Sigmoid colon (tissue), 4 donors: ENCODE measurements at regions not wholly inside any gene's neighbourhood (a gene's known extent, or its start where the extent isn't known, plus 50 kb on each side); places are given as distances from the start of the nearest gene placed in this dataset.
"Not testable (repeated sequence)": the region's sequence is repeated elsewhere in the genome, so short reads cannot be mapped to it uniquely, and the experiment has no call there.

ENCODE experiments used
- EP300 ChIP-seq, 4 donors: sonication (generic); formaldehyde crosslinking; IDR thresholded peaks; one replicate each; pipeline ENCODE4 v1.6.1; 2017; ENCODE audit warnings: antibody characterized with exemption in 4 of 4
- POLR2A ChIP-seq, 2 donors: fragments of 450-650 bp; IDR thresholded peaks; one replicate each; pipeline ENCODE4 v1.6.1; 2016; ENCODE audit warnings: antibody characterized with exemption in 2 of 2, mild to moderate bottlenecking in 2 of 2, moderate library complexity in 2 of 2
- POLR2AphosphoS5 ChIP-seq, 4 donors: sonication (generic); formaldehyde crosslinking; IDR thresholded peaks; one replicate each; pipeline ENCODE4 v1.6.1; 2017; ENCODE audit warnings: antibody characterized with exemption in 4 of 4
- TF ChIP-seq, protein P1 (sequence below), 4 experiments: fragments of 450-650 bp in 3 of 4; fragments of 200-600 bp in 1 of 4; IDR thresholded peaks; one replicate each; pipeline ENCODE4 v1.5.1; 2016 to 2019; ENCODE audit warnings: antibody characterized with exemption in 4 of 4, mild to moderate bottlenecking in 3 of 4, moderate library complexity in 2 of 4

DNA sequence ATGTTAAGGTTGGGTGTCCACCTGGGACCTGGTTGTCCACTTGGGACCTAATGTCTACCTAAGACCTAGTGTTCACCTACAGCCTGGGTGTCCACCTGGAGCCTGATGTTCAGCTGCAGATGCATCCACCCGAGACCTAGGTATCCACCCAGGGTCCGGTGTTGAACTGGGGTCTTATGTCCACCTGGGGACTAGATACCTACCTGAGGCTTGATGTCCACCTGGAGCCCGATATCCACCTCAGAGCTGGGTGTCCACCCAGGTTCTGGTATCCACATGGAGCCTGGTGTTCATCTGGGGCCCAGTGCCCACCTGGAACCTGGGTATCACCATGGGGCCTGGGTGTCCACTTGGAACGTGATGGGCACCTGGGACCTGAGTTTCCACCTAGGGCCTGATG is 389.2 kb downstream of the ZNF716 start:
- TF ChIP-seq, protein P1, sequence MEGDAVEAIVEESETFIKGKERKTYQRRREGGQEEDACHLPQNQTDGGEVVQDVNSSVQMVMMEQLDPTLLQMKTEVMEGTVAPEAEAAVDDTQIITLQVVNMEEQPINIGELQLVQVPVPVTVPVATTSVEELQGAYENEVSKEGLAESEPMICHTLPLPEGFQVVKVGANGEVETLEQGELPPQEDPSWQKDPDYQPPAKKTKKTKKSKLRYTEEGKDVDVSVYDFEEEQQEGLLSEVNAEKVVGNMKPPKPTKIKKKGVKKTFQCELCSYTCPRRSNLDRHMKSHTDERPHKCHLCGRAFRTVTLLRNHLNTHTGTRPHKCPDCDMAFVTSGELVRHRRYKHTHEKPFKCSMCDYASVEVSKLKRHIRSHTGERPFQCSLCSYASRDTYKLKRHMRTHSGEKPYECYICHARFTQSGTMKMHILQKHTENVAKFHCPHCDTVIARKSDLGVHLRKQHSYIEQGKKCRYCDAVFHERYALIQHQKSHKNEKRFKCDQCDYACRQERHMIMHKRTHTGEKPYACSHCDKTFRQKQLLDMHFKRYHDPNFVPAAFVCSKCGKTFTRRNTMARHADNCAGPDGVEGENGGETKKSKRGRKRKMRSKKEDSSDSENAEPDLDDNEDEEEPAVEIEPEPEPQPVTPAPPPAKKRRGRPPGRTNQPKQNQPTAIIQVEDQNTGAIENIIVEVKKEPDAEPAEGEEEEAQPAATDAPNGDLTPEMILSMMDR (IDR thresholded peaks at IDR 0.05): not testable (repeated sequence)
- TF ChIP-seq POLR2AphosphoS5, EP300, POLR2A (IDR thresholded peaks at IDR 0.05): not testable (repeated sequence)
